ENCODE measurements at regions not wholly inside any gene's neighbourhood (a gene's known extent, or its start where the extent isn't known, plus 50 kb on each side); places are given as distances from the start of the nearest gene placed in this dataset.

DNA sequence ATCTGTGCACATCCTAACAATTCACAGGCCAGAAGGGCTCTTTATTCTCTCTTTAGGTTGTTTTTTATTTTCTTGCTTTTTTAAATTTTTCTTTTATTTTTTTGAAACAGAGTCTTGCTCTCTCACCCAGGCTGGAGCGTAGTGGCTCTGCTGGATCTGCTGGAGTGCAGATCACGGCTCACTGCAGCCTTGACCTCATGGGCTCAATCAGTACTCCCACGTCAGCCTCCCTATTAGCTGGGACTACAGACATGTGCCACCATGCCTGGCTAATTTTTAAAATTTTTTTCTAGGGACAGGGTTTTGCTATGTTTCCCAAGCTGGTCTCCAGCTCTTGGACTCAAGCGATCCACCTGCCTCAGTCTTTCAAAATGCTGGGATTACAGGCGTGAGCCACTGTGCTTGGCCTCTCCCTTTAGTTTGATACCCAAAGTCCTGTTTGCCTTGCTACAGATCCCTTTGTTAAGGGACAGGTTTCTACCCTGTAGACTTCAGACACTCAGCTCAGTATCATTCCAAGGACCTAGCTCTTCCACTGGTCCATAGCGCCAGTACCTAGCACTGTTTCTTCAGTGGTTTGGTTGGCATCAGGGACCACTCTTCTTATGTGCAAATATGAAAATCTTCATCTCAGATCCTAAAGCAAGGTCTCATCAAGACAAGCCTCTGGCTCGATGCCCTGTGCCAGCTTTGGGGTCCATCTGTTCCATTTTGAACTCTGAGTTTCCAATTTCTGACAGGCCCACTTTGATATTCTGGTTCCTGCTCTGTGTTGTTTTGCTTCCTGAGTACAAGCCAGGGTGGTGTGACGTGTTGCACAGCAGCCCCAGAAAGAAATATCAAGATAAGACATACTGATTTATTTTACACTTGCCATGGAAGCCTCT lies 211.7 kb downstream of the FAT3 start:
- Histone ChIP-seq H3K9me2 (no peaks in the 10 kb centered on the region), H3K27ac (ENCODE audit: low read depth in 2 of 2, low read length in 1 of 2) (no peak overlapping the region), H3K79me2 (ENCODE audit: insufficient read depth) (no peaks in the 10 kb centered on the region), H3K27me3 (ENCODE audit: insufficient read depth) (no peaks in the 10 kb centered on the region), H3K36me3 (replicated peaks in 1 of 2; ENCODE audit: control insufficient read depth in 1 of 2, insufficient read depth in 2 of 2, low read length in 1 of 2) (no peaks in the 10 kb centered on the region), H3K4me2 (no peak overlapping the region), H3K4me3 (ENCODE audit: low read depth in 2 of 2, low read length in 1 of 2) (no peak overlapping the region), H3K4me1 (ENCODE audit: control insufficient read depth in 1 of 2, insufficient read depth in 2 of 2, low read depth in 1 of 2, low read length in 1 of 2) (peaks cover 0 to 8% of the 10 kb centered on the region in 2 experiments; a peak in 1 of 4 replicates), H3K9me3 (no peaks in the 10 kb centered on the region), H4K20me1 (ENCODE audit: insufficient read depth) (no peaks in the 10 kb centered on the region), H2AFZ (ENCODE audit: low read depth) (no peak overlapping the region), H3K9ac (no peak overlapping the region), H3F3A (replicated peaks; ENCODE audit: insufficient read depth) (no peaks in the 10 kb centered on the region)
- WGBS (ENCODE audit: low lambda C conversion rate) = 79% methylated on average over 8 of the region's 8 CpGs
- TF ChIP-seq RXRA (IDR thresholded peaks at IDR 0.05; ENCODE audit: borderline replicate concordance, low read depth) = no peak
- TF ChIP-seq MAX (IDR thresholded peaks at IDR 0.05; ENCODE audit: low read depth) = no peak
- ChIA-PET CTCF (interaction anchor here (1.2 to 1.3 kb wide), 2 partner anchors 13 to 450 kb away, joined by 3 read pairs; no protein-coding TSS in a partner anchor), POLR2A (no interaction called here)
- DNase-seq = no peak

- H3K9ac ChIP-seq = no peak overlapping the region
- no peaks in the 10 kb centered on the region for H3K27me3 ChIP-seq (ENCODE audit: insufficient read depth)
- TF ChIP-seq FOXJ3 (CRISPR knock-in tag; IDR thresholded peaks at IDR 0.05) = no peak
- no peak for TF ChIP-seq MAX (IDR thresholded peaks at IDR 0.05; ENCODE audit: low read depth)
- TF ChIP-seq NFIC (IDR thresholded peaks at IDR 0.05; ENCODE audit: borderline replicate concordance) = no peak
- no peak for TF ChIP-seq GABPA (IDR thresholded peaks at IDR 0.05; ENCODE audit: low read depth)
- peak; percentile 17; the same call in 1 of the 2 replicates for TF ChIP-seq PBX3 (IDR thresholded peaks at IDR 0.05)
- TF ChIP-seq TCF12 (IDR thresholded peaks at IDR 0.05) = peak; percentile 72
- no peak for TF ChIP-seq TAF1 (IDR thresholded peaks at IDR 0.05; ENCODE audit: borderline replicate concordance, low read depth, low read length)
- H3K9me2 ChIP-seq = no peaks in the 10 kb centered on the region
- no peak overlapping the region for H3K4me2 ChIP-seq
- no peaks in the 10 kb centered on the region for H3K79me2 ChIP-seq (ENCODE audit: insufficient read depth)
- no peak for DNase-seq
- H4K20me1 ChIP-seq (ENCODE audit: insufficient read depth) = no peaks in the 10 kb centered on the region
- no peak overlapping the region for H3K4me3 ChIP-seq (ENCODE audit: low read depth in 2 of 2, low read length in 1 of 2)
- no peak overlapping the region; a peak in 1 of 4 replicates for H3K27ac ChIP-seq (ENCODE audit: low read depth in 2 of 2, low read length in 1 of 2)
- no peaks in the 10 kb centered on the region for H3K9me3 ChIP-seq
- POLR2A ChIA-PET = no interaction called here
- H3F3A ChIP-seq (replicated peaks; ENCODE audit: insufficient read depth) = no peaks in the 10 kb centered on the region
- H3K36me3 ChIP-seq (replicated peaks in 1 of 2; ENCODE audit: control insufficient read depth in 1 of 2, insufficient read depth in 2 of 2, low read length in 1 of 2) = no peaks in the 10 kb centered on the region
- 28% methylated on average over 1 of the region's 1 CpG for WGBS (ENCODE audit: low lambda C conversion rate)
- CTCF ChIA-PET = no interaction called here
- peaks cover 0 to 20% of the 10 kb centered on the region in 2 experiments; a peak in 1 of 4 replicates for H3K4me1 ChIP-seq (ENCODE audit: control insufficient read depth in 1 of 2, insufficient read depth in 2 of 2, low read depth in 1 of 2, low read length in 1 of 2)
- no peak overlapping the region for H2AFZ ChIP-seq (ENCODE audit: low read depth)
Observed at GRCh38 chr11:92439133-92439532, 214.5 kb downstream of the FAT3 start.

Data from SK-N-SH (cell line).